DMS53 (cell line): ENCODE measurements at regions not wholly inside any gene's neighbourhood (a gene's known extent, or its start where the extent isn't known, plus 50 kb on each side); places are given as distances from the start of the nearest gene placed in this dataset.
"Not testable (repeated sequence)": the region's sequence is repeated elsewhere in the genome, so short reads cannot be mapped to it uniquely, and the experiment has no call there.

Experiments used
- DNase-seq: peaks from one replicate; lab custom pipeline; 2025; lab: John Stamatoyannopoulos, UW

DNA sequence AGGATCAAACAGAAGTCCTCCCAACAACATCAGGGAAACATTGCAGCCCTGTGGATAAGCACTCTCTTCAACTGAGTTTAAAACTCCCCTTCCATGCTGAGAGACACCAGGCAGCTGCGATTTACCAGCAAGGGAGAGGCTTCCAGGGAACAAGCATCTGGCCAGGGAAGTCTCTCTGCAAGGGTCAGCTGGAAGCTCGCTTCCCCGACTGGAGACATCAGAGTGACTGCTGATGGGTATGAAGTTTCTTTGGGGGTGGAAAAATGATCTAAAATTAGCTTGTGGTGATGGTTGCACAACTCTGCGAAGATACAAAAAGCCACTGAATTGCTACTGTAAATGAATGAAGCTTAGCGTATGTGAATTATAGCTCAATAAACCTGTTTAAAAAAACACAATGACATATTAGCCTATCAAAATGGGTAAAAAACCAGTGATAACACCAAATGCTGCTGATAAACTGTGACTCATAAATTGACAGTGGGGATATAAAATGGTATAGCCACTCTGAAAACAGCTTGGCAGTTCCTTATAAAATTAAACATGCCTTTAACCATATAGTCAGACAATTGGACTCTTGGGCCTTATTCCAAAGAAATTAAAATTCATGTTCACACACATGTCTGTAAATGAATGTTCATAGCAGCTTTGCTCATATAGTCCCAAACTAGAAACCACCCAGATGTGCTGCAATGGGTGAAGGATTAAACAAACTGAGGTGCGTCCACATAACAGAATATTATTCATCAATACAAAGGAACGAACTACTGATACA, 1082.0 kb downstream of the SOCS6 start:
- no peak for DNase-seq

GRCh38 chr18:71370095-71370494, 1081.2 kb downstream of the SOCS6 start:
- DNase-seq = no peak

DNA sequence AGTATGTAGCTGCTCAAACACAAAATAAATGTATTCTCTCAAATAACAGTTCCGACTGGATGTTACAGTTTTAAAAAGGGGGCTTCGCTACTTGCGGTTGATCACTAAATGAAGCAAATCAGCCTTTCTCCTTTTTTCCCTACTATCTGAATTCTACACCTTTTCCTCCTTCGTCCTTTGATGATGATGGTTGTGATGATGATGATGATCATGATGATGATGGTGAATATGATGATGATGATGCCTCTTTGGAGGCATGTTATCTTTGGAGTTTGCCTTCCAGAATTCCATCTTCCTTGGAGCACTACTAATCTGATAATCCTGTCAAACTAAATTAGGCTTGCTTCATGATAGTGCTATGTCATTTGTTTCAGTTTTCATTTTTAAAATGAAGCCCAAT, 1073.3 kb downstream of the SOCS6 start:
- DNase-seq = no peak

GRCh38 chr18:71355599-71355998, 1066.8 kb downstream of the SOCS6 start:
- DNase-seq = peak; percentile 18

GRCh38 chr18:71352618-71353017, 1063.8 kb downstream of the SOCS6 start:
- DNase-seq = no peak

DNA sequence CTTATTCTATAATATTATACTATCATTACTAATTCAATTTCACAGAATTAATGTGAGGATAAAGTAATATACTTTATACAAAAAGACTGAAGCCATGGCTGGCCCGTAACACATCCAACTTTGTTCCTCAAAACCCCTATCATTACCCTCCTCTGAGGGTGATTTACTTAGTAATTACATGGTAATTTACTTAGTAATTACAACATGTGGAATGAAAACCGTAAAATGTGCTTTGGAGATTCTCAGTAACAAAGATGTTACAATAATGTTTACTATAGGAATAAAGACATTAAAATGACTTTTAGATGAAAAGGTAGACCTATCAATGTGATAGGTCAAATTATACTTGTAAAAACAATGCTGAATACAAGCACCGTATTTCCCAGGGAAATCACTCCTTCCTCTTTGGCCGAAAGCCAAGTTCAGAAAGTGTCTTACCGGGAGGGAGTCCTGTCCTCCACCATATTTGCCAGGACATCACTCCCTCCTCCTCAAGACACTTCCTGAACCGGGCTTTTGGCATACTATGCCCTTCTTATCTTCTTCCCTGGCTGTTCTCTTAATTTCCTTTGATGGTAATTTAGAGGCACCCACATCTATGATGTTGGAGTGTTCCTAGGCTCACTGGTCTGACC, 1047.8 kb downstream of the SOCS6 start:
- peak; percentile 13 for DNase-seq

GRCh38 chr18:71329563-71329962, 1040.7 kb downstream of the SOCS6 start:
- DNase-seq = no peak

GRCh38 chr18:71329114-71329513, 1040.3 kb downstream of the SOCS6 start:
- DNase-seq = no peak

- DNase-seq = no peak
These were observed 1039.0 kb downstream of the SOCS6 start for GRCh38 chr18:71327850-71328249.

DNA sequence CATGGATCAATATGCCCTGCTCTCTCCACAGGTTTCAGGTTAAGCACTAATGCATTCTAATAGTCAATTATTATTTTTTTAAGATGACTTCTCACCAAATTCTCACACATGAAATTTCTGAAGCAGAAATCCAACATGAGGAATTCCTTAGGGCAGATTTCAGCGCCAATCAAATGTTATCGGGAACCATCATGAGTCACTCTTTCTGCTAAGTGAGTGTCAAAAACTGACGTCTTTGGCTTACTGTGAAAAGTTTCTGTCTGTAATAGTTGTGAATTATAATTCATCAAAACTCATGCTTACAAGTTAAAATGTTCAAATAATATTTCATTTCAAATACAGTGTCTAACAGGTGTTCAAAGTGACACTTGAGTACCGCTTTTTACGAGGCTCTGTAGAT, 1038.6 kb downstream of the SOCS6 start:
- DNase-seq = no peak

DNA sequence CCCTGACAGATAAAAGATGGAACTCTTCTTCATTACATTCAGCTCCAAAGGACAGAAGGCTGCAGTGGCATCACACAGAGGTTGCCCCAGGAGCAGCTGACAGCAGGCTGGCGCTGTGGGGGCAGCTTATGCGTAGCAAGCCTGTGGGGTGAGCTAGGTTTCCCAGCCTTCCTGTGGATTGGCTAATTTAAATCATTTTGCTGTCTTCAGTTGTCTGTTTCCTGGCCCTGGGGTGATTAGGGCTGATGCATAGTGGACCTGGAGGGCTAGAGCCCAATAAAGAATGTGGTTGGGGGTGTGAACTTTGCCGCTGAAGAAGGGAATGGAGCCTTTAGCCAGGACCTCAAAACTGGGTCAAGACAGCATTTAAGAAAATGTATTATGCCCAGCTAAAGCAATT, 1038.0 kb downstream of the SOCS6 start:
- no peak for DNase-seq

- DNase-seq = no peak
These were observed 1035.5 kb downstream of the SOCS6 start for GRCh38 chr18:71324356-71324755.

DNA sequence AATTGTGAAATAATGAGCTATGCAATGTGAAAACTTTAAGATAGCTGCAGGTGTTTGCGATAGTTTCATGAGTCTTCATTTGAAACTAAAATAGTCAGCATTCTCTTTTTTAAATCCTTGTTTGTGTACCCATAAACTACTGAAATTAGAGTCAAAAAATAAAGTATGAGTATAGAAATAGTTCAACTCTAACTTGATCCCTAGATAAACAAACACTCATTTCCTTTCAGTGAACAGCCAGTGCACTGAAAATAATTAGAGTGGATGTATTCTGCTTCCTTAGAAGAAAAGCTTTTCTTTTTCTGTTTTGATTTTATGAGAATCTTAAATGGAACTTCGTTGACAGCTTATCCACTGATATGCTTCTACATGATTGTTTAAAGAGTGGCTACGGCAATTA, 1033.4 kb downstream of the SOCS6 start:
- peak; percentile 26 for DNase-seq

GRCh38 chr18:71321319-71321718, 1032.5 kb downstream of the SOCS6 start:
- no peak for DNase-seq

GRCh38 chr18:71304856-71305255, 1016.0 kb downstream of the SOCS6 start:
- DNase-seq = no peak

GRCh38 chr18:71303743-71304142, 1014.9 kb downstream of the SOCS6 start:
- not testable (repeated sequence) for DNase-seq

DNA sequence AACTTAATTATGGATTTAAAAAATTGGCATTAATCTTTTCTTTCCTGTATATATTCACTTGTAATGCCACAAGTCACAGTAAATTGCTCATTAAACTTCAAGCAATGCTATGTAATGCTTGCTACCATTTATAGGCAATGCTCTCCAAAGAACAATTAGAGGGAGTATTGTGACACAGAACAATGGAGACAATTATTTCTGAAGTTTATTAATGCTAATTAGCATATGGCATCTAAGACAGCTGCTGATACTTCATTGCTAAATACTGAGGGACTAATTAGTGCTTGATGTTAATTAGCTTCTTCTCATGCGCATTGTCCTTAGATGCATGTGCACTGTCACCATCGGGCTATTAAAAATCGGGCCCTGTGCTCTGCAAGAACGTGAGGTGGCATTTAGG, 1012.8 kb downstream of the SOCS6 start:
- no peak for DNase-seq

GRCh38 chr18:71294201-71294600, 1005.4 kb downstream of the SOCS6 start:
- not testable (repeated sequence) for DNase-seq

DNA sequence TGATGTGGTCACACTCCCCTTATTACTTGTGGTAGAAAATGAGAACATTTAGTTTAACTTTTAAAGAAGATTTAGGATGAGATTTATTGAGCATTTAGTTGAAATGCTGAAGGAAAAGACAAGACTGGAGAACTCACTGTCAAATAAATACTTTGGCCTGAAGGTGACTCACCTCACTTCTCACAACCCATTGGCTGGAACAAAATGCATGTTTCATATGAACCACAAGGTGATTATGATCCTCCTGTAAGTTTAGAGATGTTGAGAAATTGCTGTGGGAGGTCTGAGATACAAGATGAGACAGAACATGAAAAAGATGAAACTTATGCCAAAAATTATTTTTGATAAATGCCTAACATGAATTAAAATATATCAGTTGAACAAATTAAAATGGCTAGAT, 1004.5 kb downstream of the SOCS6 start:
- DNase-seq = peak; percentile 46

DNA sequence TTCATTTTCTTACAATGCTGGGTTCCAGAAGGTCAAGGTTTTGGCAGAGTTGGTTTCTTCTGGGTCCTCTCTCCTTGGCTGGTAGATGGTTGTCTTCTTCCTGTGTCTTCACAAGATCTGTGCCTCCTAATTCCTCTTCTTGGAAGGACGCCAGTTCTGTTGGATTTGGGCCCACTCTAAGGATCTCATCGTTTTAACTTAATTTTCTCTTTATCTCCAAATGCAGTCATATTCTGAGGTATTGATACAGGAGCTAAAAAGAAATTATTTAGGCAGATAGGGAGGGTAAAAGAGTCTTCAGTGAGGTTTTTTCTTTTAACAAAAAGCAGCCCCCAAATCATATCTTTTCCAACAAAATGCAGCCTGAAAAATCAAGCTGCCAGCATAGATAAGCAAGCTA, 998.4 kb downstream of the SOCS6 start:
- DNase-seq = no peak

DNA sequence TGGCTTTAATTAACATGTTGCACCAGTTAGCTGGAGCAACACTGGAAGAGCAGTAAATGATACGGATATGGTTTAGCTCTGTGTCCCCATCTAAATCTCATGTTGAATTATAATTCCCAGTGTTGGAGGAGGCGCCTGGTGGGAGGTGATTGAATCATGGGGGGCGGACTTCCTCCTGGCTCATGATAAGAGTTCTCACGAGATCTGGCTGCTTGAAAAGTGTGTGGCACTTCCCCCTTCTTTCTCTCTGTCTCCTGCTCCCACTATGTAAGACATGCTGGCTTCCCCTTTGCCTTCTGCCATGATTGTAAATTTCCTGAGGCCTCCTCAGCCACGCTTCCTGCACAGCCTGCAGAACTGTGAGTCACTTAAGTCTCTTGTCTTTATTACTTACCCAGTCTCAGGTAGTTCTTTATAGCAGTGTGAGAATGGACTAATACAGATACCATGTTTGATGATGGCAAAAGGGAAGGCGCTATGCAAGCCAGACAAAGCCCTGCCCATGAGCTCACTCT, 963.6 kb downstream of the SOCS6 start:
- no peak for DNase-seq

GRCh38 chr18:71250191-71250590, 961.3 kb downstream of the SOCS6 start:
- DNase-seq = no peak

DNA sequence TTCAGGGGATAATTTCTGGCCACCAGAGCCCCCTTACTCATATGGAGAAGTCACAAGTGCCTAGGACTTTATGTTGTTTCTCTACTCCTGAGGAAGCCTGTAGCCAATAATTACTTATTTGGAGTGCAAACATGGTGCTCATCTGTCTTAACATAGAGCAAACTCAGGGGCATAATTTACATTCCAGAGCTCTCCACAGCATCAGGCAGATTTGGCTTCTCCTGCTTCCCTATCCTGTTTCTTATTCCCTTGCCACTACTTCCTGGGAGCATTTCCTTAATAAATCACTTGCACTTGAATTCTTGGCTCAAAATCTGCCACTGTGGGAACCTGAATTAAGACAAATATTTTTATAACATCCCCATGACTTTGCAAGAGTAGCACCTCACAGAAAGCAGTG, 960.9 kb downstream of the SOCS6 start:
- no peak for DNase-seq

DNA sequence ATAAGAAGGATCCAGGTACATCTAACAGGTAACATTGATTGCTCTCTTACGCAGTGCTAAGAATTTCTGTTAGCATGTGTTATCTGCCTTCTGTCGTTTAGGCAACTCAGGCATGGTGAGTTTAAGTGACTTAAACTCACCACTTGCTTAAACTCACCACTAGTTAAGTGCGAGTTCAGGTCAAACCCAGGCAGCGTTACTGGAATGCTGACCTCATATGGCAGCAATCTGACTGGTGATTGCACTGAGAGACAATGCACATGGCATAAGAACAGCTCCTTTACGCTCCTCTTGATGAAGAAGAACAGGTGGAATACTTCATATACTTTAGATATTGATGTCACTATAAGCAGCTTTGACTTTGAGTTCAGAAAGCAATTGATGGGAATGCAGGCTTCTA, 954.1 kb downstream of the SOCS6 start:
- no peak for DNase-seq
